K562 (cell line): ENCODE measurements at regions not wholly inside any gene's neighbourhood (a gene's known extent, or its start where the extent isn't known, plus 50 kb on each side); places are given as distances from the start of the nearest gene placed in this dataset.

Experiments
- ATAC-seq: fragments of 200-7000 bp; cut with Tn5 transposase; 3 replicates; pipeline ENCODE4 v1.9.1; 2020; ENCODE audit warnings: moderate library complexity
- BruUV-seq: library from RNA; stranded (reverse); fragments of 400-500 nt; replicated peaks from 2 replicates; lab custom pipeline; 2021; lab: Mats Ljungman, UMichigan
- CTCF ChIA-PET: fragments of 300-600 bp; formaldehyde crosslinking; extraction: SDS; loops from one replicate; lab custom pipeline; 2021; ENCODE audit warnings: low intra/inter-chr PET ratio; lab: Yijun Ruan, JAX
- POLR2A ChIA-PET: fragments of 300-600, 350-650 bp; sonication (Branson Sonifier 250); formaldehyde crosslinking; extraction: SDS; loops from one replicate; lab custom pipeline; 2021; ENCODE audit warnings: antibody characterized with exemption, inconsistent platforms; lab: Yijun Ruan, JAX
- DNase-seq, 4 experiments: peaks; one replicate each; pipeline versions ENCODE4 v3.0.0 to v3.0.0-alpha.2; 2011 to 2018; ENCODE audit warnings: low spot score in 3 of 4, mixed read lengths in 3 of 4; ENCODE audit errors: extremely low read depth in 1 of 4
- FAIRE-seq: peaks from 2 replicates; lab custom pipeline; 2011; peaks lifted over from hg19 to GRCh38; lab: Jason Lieb, UNC
- H2AFZ ChIP-seq: 2 replicates; pipeline ENCODE4 v1.6.0; 2011; ENCODE audit warnings: low read depth, low read length, control low read depth, inconsistent platforms
- H3K27ac ChIP-seq: fragments of 200-600 bp; 3 replicates; pipeline ENCODE4 v1.8.0; 2011; ENCODE audit warnings: low read depth, mild to moderate bottlenecking, control low read depth, inconsistent platforms, low read length, moderate library complexity, mixed read lengths; ENCODE audit errors: extremely low read depth
- H3K27me3 ChIP-seq, 2 experiments: fragments of 300-600 bp in 1 of 2; 2 replicates in 1 of 2; 3 replicates in 1 of 2; pipeline versions ENCODE4 v1.6.0 to v1.8.0; 2011; ENCODE audit warnings: inconsistent platforms in 2 of 2, low read length in 2 of 2, mild to moderate bottlenecking in 1 of 2, mixed read lengths in 1 of 2, moderate library complexity in 1 of 2; ENCODE audit not compliant: control insufficient read depth in 2 of 2, insufficient read depth in 2 of 2
- H3K36me3 ChIP-seq: fragments of 300-600 bp; 3 replicates; pipeline ENCODE4 v1.8.0; 2011; ENCODE audit warnings: mild to moderate bottlenecking, low read length, inconsistent platforms; ENCODE audit not compliant: control insufficient read depth, insufficient read depth
- H3K4me1 ChIP-seq, 2 experiments: fragments of 200-600 bp in 1 of 2; replicated peaks in 1 of 2; 2 replicates in 1 of 2; 3 replicates in 1 of 2; pipeline versions ENCODE4 v1.5.1 to v1.8.0; 2011; ENCODE audit warnings: inconsistent platforms in 2 of 2, low read length in 2 of 2, mild to moderate bottlenecking in 1 of 2, mixed read lengths in 1 of 2, moderate library complexity in 1 of 2; ENCODE audit not compliant: control insufficient read depth in 2 of 2, insufficient read depth in 2 of 2
- H3K4me2 ChIP-seq: 2 replicates; pipeline ENCODE4 v1.6.1; 2011; ENCODE audit warnings: low read length, control low read depth, inconsistent platforms, mixed read lengths; ENCODE audit not compliant: insufficient read depth
- H3K4me3 ChIP-seq: fragments of 200-600 bp; sonication (generic), shearing (Covaris generic); 2 replicates; pipeline ENCODE4 v1.5.1; 2016; ENCODE audit warnings: control low read depth, inconsistent platforms
- H3K79me2 ChIP-seq: fragments of 200-600 bp; 3 replicates; pipeline ENCODE4 v1.8.0; 2011; ENCODE audit warnings: low read length, inconsistent platforms; ENCODE audit not compliant: control insufficient read depth, insufficient read depth
- H3K9ac ChIP-seq, 2 experiments: 2 replicates each; pipeline versions ENCODE4 v1.6.0 to v1.6.1; 2011; ENCODE audit warnings: low read depth in 2 of 2, low read length in 2 of 2, control low read depth in 1 of 2, inconsistent platforms in 1 of 2, mild to moderate bottlenecking in 1 of 2, mixed read lengths in 1 of 2; ENCODE audit not compliant: insufficient read depth in 1 of 2
- H3K9me1 ChIP-seq: one replicate; pipeline ENCODE4 v1.6.0; 2011; ENCODE audit warnings: inconsistent platforms, mild to moderate bottlenecking, low read length, moderate library complexity; ENCODE audit not compliant: control insufficient read depth, insufficient read depth
- H3K9me3 ChIP-seq: replicated peaks from 2 replicates; pipeline ENCODE4 v1.5.1; 2011; ENCODE audit warnings: low read depth, low read length, inconsistent platforms; ENCODE audit not compliant: control insufficient read depth, insufficient read depth
- H4K20me1 ChIP-seq: replicated peaks from 2 replicates; pipeline ENCODE4 v1.6.1; 2011; ENCODE audit warnings: low read length, inconsistent platforms, mixed read lengths; ENCODE audit not compliant: control insufficient read depth, insufficient read depth
- ETV6 ChIP-seq, 3 experiments: fragments of 150-350 bp in 1 of 3; sonication (generic) in 1 of 3; formaldehyde crosslinking in 1 of 3; IDR thresholded peaks; 2 replicates each; pipeline versions ENCODE4 v1.6.1 to v1.8.0; 2014 to 2022; ENCODE audit warnings: borderline replicate concordance in 2 of 3, low read depth in 2 of 3, antibody characterized with exemption in 1 of 3, low read length in 1 of 3, mild to moderate bottlenecking in 1 of 3, missing genetic modification reagents in 1 of 3
- KLF1 ChIP-seq: fragments of 450-650 bp; IDR thresholded peaks from 2 replicates; pipeline ENCODE4 v1.6.1; 2016; ENCODE audit warnings: missing genetic modification characterization, missing compliant biosample characterization
- TCF7 ChIP-seq: sonication (generic); IDR thresholded peaks from 2 replicates; pipeline ENCODE4 v1.6.1; 2016; ENCODE audit warnings: antibody characterized with exemption, borderline replicate concordance
- ZFX ChIP-seq: sonication (generic); formaldehyde crosslinking; IDR thresholded peaks from 2 replicates; pipeline ENCODE4 v1.8.0; 2022; ENCODE audit warnings: mild to moderate bottlenecking, missing genetic modification reagents, moderate library complexity
- ZNF146 ChIP-seq: IDR thresholded peaks from one replicate; pipeline ENCODE4 v1.6.1; 2018; ENCODE audit warnings: missing compliant biosample characterization; ENCODE audit not compliant: unreplicated experiment
- ZNF239 ChIP-seq: fragments of 250-450 bp; sonication (Bioruptor Pico); IDR thresholded peaks from 2 replicates; pipeline ENCODE4 v1.4.0; 2020; ENCODE audit warnings: mild to moderate bottlenecking
- ZNF444 ChIP-seq: fragments of 250-450 bp; sonication (Bioruptor Pico); IDR thresholded peaks from 2 replicates; pipeline ENCODE4 v1.4.0; 2020; ENCODE audit warnings: mild to moderate bottlenecking, moderate library complexity
- WGBS: fragments of 100-300 bp; shearing (Covaris generic); methylation state at CpG from one replicate; pipeline ENCODE4 v1.1.6; 2016; ENCODE audit warnings: low coverage, mixed read lengths; ENCODE audit not compliant: insufficient coverage; ENCODE audit errors: missing lambda C conversion rate; 5-methylcytosine and 5-hydroxymethylcytosine counted together
- in situ Hi-C: fragments of 300-500 bp; cut with MboI; formaldehyde crosslinking; loops from 4 replicates; pipeline ENCODE4 v1.15.0; 2018; ENCODE audit warnings: inconsistent platforms, mixed read lengths
- intact Hi-C: fragments of 100-400 bp; cut with micrococcal nuclease; formaldehyde crosslinking; loops from 2 replicates; pipeline ENCODE4 v1.14.2; 2022
- TF ChIP-seq, protein P1 (sequence below): sonication (generic); formaldehyde crosslinking; IDR thresholded peaks from 2 replicates; pipeline ENCODE4 v1.8.0; 2022; ENCODE audit warnings: mild to moderate bottlenecking, missing genetic modification reagents, borderline replicate concordance
- TF ChIP-seq, protein P2 (sequence below), 2 experiments: fragments of 450-650 bp in 1 of 2; sonication (generic) in 1 of 2; formaldehyde crosslinking in 1 of 2; IDR thresholded peaks; 2 replicates each; pipeline versions ENCODE4 v1.7.1 to v1.9.0; 2016 to 2022; ENCODE audit warnings: inconsistent platforms in 1 of 2, mild to moderate bottlenecking in 1 of 2, missing genetic modification reagents in 1 of 2

DNA sequence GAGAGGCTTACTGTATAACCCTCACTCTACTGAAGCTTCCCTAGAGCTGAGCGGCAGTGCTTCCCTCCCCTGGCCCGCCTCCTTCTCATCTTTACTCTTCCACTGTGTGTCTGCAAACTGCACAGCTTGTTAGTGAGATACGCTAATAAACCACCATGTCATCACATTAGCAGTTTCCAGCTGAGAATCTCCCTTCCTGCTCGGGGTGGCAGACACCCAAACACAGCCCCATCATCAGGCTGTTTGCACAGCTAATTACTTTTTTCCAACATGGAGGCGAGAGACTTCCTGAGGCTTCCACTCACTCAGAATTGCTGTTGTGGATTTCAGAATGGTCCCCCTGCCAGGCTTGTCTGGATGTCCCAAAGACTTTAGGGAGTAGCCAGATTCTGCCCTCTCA lies 444.9 kb upstream of the SULF2 start:
- CTCF ChIA-PET, result no interaction called here
- intact Hi-C loops, result no loop called here
- Histone ChIP-seq H3K9me3 (no peaks in the 10 kb centered on the region), H3K4me1 (no peaks in the 10 kb centered on the region), H3K4me3 (no peak overlapping the region), H3K9ac (no peak overlapping the region), H2AFZ (no peak overlapping the region), H3K27ac (no peak overlapping the region), H3K9me1 (no peaks in the 10 kb centered on the region), H3K79me2 (no peaks in the 10 kb centered on the region), H3K4me2 (no peak overlapping the region), H3K36me3 (no peaks in the 10 kb centered on the region), H4K20me1 (no peaks in the 10 kb centered on the region), H3K27me3 (peaks cover 0 to 10% of the 10 kb centered on the region in 2 experiments; a peak in 2 of 5 replicates)
- TF ChIP-seq ZFX (CRISPR knock-in tag) (no peak), TCF7 (no peak), ZNF239 (CRISPR knock-in tag) (no peak), ZNF444 (no peak), ZNF146 (CRISPR knock-in tag) (no peak), KLF1 (tag) (no peak), ETV6 (IDR thresholded peaks at IDR 0.05; ENCODE audit: borderline replicate concordance in 1 of 2, low read depth in 2 of 2, low read length in 1 of 2) (no peak), ETV6 (CRISPR knock-in tag; IDR thresholded peaks at IDR 0.05; ENCODE audit: borderline replicate concordance) (no peak)
- TF ChIP-seq, protein P1, sequence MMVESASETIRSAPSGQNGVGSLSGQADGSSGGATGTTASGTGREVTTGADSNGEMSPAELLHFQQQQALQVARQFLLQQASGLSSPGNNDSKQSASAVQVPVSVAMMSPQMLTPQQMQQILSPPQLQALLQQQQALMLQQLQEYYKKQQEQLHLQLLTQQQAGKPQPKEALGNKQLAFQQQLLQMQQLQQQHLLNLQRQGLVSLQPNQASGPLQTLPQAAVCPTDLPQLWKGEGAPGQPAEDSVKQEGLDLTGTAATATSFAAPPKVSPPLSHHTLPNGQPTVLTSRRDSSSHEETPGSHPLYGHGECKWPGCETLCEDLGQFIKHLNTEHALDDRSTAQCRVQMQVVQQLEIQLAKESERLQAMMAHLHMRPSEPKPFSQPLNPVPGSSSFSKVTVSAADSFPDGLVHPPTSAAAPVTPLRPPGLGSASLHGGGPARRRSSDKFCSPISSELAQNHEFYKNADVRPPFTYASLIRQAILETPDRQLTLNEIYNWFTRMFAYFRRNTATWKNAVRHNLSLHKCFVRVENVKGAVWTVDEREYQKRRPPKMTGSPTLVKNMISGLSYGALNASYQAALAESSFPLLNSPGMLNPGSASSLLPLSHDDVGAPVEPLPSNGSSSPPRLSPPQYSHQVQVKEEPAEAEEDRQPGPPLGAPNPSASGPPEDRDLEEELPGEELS (CRISPR knock-in tag), result no peak
- TF ChIP-seq, protein P2, sequence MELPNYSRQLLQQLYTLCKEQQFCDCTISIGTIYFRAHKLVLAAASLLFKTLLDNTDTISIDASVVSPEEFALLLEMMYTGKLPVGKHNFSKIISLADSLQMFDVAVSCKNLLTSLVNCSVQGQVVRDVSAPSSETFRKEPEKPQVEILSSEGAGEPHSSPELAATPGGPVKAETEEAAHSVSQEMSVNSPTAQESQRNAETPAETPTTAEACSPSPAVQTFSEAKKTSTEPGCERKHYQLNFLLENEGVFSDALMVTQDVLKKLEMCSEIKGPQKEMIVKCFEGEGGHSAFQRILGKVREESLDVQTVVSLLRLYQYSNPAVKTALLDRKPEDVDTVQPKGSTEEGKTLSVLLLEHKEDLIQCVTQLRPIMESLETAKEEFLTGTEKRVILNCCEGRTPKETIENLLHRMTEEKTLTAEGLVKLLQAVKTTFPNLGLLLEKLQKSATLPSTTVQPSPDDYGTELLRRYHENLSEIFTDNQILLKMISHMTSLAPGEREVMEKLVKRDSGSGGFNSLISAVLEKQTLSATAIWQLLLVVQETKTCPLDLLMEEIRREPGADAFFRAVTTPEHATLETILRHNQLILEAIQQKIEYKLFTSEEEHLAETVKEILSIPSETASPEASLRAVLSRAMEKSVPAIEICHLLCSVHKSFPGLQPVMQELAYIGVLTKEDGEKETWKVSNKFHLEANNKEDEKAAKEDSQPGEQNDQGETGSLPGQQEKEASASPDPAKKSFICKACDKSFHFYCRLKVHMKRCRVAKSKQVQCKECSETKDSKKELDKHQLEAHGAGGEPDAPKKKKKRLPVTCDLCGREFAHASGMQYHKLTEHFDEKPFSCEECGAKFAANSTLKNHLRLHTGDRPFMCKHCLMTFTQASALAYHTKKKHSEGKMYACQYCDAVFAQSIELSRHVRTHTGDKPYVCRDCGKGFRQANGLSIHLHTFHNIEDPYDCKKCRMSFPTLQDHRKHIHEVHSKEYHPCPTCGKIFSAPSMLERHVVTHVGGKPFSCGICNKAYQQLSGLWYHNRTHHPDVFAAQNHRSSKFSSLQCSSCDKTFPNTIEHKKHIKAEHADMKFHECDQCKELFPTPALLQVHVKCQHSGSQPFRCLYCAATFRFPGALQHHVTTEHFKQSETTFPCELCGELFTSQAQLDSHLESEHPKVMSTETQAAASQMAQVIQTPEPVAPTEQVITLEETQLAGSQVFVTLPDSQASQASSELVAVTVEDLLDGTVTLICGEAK (IDR thresholded peaks at IDR 0.05), result no peak
- TF ChIP-seq, protein P2 (CRISPR knock-in tag; IDR thresholded peaks at IDR 0.05), result no peak
- DNase-seq (no peak), ATAC-seq (no peak), FAIRE-seq (no peak)
- in situ Hi-C loops, result no loop called here
- no TSS peak for BruUV-seq
- 2% methylated on average over 5 of the region's 5 CpGs for WGBS
- POLR2A ChIA-PET, result interaction anchor here (1.3 kb wide), 1 partner anchor 11 kb away, joined by 3 read pairs; no protein-coding TSS in a partner anchor
